H9 (cell line): ENCODE measurements at regions not wholly inside any gene's neighbourhood (a gene's known extent, or its start where the extent isn't known, plus 50 kb on each side); places are given as distances from the start of the nearest gene placed in this dataset.

Experiments
- DNase-seq: peaks from one replicate; pipeline ENCODE4 v3.0.0-alpha.2; 2017
- H2AFZ ChIP-seq: one replicate; pipeline ENCODE4 v1.6.1; 2013; ENCODE audit warnings: mild to moderate bottlenecking, low read length, control low read depth, moderate library complexity
- H2AK5ac ChIP-seq: 2 replicates; pipeline ENCODE4 v1.6.1; 2013; ENCODE audit warnings: low read length, control low read depth, mixed read lengths; ENCODE audit not compliant: insufficient read length
- H2BK120ac ChIP-seq: one replicate; pipeline ENCODE4 v1.6.1; 2013; ENCODE audit warnings: low read depth, mild to moderate bottlenecking, low read length, control low read depth, inconsistent platforms; ENCODE audit not compliant: poor library complexity, severe bottlenecking
- H2BK12ac ChIP-seq: 2 replicates; pipeline ENCODE4 v1.6.1; 2013; ENCODE audit warnings: low read length, control low read depth, mixed read lengths, low read depth; ENCODE audit not compliant: insufficient read length
- H2BK15ac ChIP-seq: 2 replicates; pipeline ENCODE4 v1.6.1; 2013; ENCODE audit warnings: low read depth, low read length, control low read depth
- H2BK20ac ChIP-seq: one replicate; pipeline ENCODE4 v1.6.1; 2013; ENCODE audit warnings: low read depth, mild to moderate bottlenecking, low read length, control low read depth, inconsistent platforms; ENCODE audit not compliant: poor library complexity, severe bottlenecking
- H2BK5ac ChIP-seq: 2 replicates; pipeline ENCODE4 v1.6.1; 2013; ENCODE audit warnings: low read length, control low read depth, mixed read lengths; ENCODE audit not compliant: insufficient read length
- H3K14ac ChIP-seq: 2 replicates; pipeline ENCODE4 v1.6.1; 2013; ENCODE audit warnings: low read length, control low read depth; ENCODE audit not compliant: insufficient read depth
- H3K18ac ChIP-seq: 2 replicates; pipeline ENCODE4 v1.6.1; 2013; ENCODE audit warnings: low read depth, mild to moderate bottlenecking, mixed read lengths, low read length, control low read depth; ENCODE audit not compliant: insufficient read length
- H3K23ac ChIP-seq: 2 replicates; pipeline ENCODE4 v1.6.1; 2013; ENCODE audit warnings: low read length, control low read depth, mixed read lengths, low read depth; ENCODE audit not compliant: insufficient read length
- H3K23me2 ChIP-seq: 2 replicates; pipeline ENCODE4 v1.6.1; 2013; ENCODE audit warnings: low read depth, mild to moderate bottlenecking, mixed read lengths, low read length, control low read depth; ENCODE audit not compliant: insufficient read length, poor library complexity, severe bottlenecking
- H3K27ac ChIP-seq: 2 replicates; pipeline ENCODE4 v1.5.1; 2013; ENCODE audit warnings: low read length, control low read depth, mixed read lengths, low read depth; ENCODE audit not compliant: insufficient read length
- H3K27me3 ChIP-seq: 2 replicates; pipeline ENCODE4 v1.6.1; 2013; ENCODE audit warnings: low read length, control low read depth, inconsistent platforms; ENCODE audit not compliant: insufficient read depth
- H3K4ac ChIP-seq: 2 replicates; pipeline ENCODE4 v1.6.1; 2013; ENCODE audit warnings: low read depth, mild to moderate bottlenecking, control low read depth, inconsistent platforms, low read length, moderate library complexity
- H3K4me1 ChIP-seq: 2 replicates; pipeline ENCODE4 v1.6.1; 2013; ENCODE audit warnings: low read length, control low read depth, inconsistent platforms; ENCODE audit not compliant: insufficient read depth
- H3K4me2 ChIP-seq: 2 replicates; pipeline ENCODE4 v1.6.1; 2013; ENCODE audit warnings: low read length, control low read depth, mixed read lengths; ENCODE audit not compliant: insufficient read length, insufficient read depth
- H3K56ac ChIP-seq: 2 replicates; pipeline ENCODE4 v1.6.1; 2013; ENCODE audit warnings: low read depth, mild to moderate bottlenecking, mixed read lengths, low read length, control low read depth; ENCODE audit not compliant: insufficient read length
- H3K79me1 ChIP-seq: 2 replicates; pipeline ENCODE4 v1.6.1; 2013; ENCODE audit warnings: low read depth, mild to moderate bottlenecking, moderate library complexity, low read length, control low read depth, inconsistent platforms; ENCODE audit not compliant: insufficient read depth, poor library complexity, severe bottlenecking
- H3K79me2 ChIP-seq: 2 replicates; pipeline ENCODE4 v1.6.1; 2013; ENCODE audit warnings: low read length, control low read depth, inconsistent platforms; ENCODE audit not compliant: insufficient read depth
- H3K9ac ChIP-seq: 2 replicates; pipeline ENCODE4 v1.6.1; 2013; ENCODE audit warnings: low read length, control low read depth, mixed read lengths; ENCODE audit not compliant: insufficient read length; ENCODE audit errors: extremely low read depth
- H3K9me3 ChIP-seq: one replicate; pipeline ENCODE4 v1.6.1; 2013; ENCODE audit warnings: low read depth, low read length, inconsistent platforms; ENCODE audit not compliant: control insufficient read depth
- H3T11ph ChIP-seq: one replicate; pipeline ENCODE4 v1.6.1; 2013; ENCODE audit warnings: mild to moderate bottlenecking, low read length, control low read depth, inconsistent platforms
- H4K20me1 ChIP-seq: one replicate; pipeline ENCODE4 v1.6.1; 2013; ENCODE audit not compliant: control insufficient read depth, insufficient read length, insufficient read depth
- H4K5ac ChIP-seq: 2 replicates; pipeline ENCODE4 v1.6.1; 2013; ENCODE audit warnings: low read depth, mild to moderate bottlenecking, mixed read lengths, low read length, control low read depth; ENCODE audit not compliant: insufficient read length
- H4K8ac ChIP-seq: replicated peaks from 2 replicates; pipeline ENCODE4 v1.6.1; 2013; ENCODE audit warnings: low read length, control low read depth, mixed read lengths, low read depth; ENCODE audit not compliant: insufficient read length
- H4K91ac ChIP-seq: 2 replicates; pipeline ENCODE4 v1.6.1; 2013; ENCODE audit warnings: low read depth, mild to moderate bottlenecking, moderate library complexity, mixed read lengths, low read length, control low read depth; ENCODE audit not compliant: insufficient read length
- H3K27ac Mint-ChIP-seq, 3 experiments: 2 replicates in 2 of 3; 3 replicates in 1 of 3; pipeline ENCODE4 v1.8.0; 2020 to 2021; ENCODE audit warnings: mixed read lengths in 3 of 3, mild to moderate bottlenecking in 1 of 3, moderate library complexity in 1 of 3
- H3K27me3 Mint-ChIP-seq: 2 replicates; pipeline ENCODE4 v1.8.0; 2021; ENCODE audit warnings: low read depth, mild to moderate bottlenecking, moderate library complexity, mixed read lengths
- H3K36me3 Mint-ChIP-seq, 3 experiments: 2 replicates in 2 of 3; 3 replicates in 1 of 3; pipeline ENCODE4 v1.8.0; 2020 to 2021; ENCODE audit warnings: low read depth in 3 of 3, mixed read lengths in 3 of 3; ENCODE audit not compliant: insufficient read depth in 1 of 3
- H3K4me1 Mint-ChIP-seq, 2 experiments: 2 replicates each; pipeline ENCODE4 v1.8.0; 2020; ENCODE audit warnings: mixed read lengths in 2 of 2
- H3K4me3 Mint-ChIP-seq, 2 experiments: 2 replicates in 1 of 2; 3 replicates in 1 of 2; pipeline ENCODE4 v1.8.0; 2020 to 2021; ENCODE audit warnings: mild to moderate bottlenecking in 2 of 2, mixed read lengths in 2 of 2, moderate library complexity in 1 of 2
- H3K9me3 Mint-ChIP-seq, 2 experiments: 2 replicates in 1 of 2; 3 replicates in 1 of 2; pipeline ENCODE4 v1.8.0; 2020; ENCODE audit warnings: mild to moderate bottlenecking in 2 of 2, mixed read lengths in 2 of 2, moderate library complexity in 1 of 2
- WGBS: extraction: QIAGEN DNeasy Blood & Tissue Kit; methylation state at CpG from one replicate; pipeline ENCODE4 v1.1.7; 2013; ENCODE audit warnings: missing lambda C conversion rate, low lambda C conversion rate, mixed read lengths; ENCODE audit not compliant: insufficient read length; ENCODE audit errors: extremely low coverage; 5-methylcytosine and 5-hydroxymethylcytosine counted together
- TF ChIP-seq, protein P1 (sequence below): fragments of 200-600 bp; sonication (generic); conservative IDR thresholded peaks from 3 replicates; pipeline ENCODE4 v1.8.0; 2021; ENCODE audit warnings: antibody characterized with exemption, mild to moderate bottlenecking

DNA sequence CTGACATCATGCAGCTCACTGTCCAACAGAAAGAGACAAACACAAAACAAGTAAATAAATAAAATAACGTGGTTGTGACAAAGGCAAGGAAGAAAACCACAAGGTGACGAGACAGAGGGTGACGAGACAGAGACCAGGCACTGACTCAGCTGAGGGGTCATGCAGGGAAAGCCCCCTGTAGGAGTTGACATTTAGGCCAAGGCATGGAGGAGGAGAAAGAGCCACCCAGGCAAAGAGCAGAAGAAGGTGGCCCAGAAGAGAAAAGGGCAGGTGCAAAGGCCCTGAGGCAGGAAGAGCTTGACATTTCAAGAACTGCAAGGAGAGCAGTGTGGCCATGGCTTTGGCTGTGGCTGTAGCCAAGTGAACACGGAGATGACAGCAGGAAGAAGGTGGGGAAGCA, 65.1 kb upstream of the ID3 start:
- TF ChIP-seq, protein P1, sequence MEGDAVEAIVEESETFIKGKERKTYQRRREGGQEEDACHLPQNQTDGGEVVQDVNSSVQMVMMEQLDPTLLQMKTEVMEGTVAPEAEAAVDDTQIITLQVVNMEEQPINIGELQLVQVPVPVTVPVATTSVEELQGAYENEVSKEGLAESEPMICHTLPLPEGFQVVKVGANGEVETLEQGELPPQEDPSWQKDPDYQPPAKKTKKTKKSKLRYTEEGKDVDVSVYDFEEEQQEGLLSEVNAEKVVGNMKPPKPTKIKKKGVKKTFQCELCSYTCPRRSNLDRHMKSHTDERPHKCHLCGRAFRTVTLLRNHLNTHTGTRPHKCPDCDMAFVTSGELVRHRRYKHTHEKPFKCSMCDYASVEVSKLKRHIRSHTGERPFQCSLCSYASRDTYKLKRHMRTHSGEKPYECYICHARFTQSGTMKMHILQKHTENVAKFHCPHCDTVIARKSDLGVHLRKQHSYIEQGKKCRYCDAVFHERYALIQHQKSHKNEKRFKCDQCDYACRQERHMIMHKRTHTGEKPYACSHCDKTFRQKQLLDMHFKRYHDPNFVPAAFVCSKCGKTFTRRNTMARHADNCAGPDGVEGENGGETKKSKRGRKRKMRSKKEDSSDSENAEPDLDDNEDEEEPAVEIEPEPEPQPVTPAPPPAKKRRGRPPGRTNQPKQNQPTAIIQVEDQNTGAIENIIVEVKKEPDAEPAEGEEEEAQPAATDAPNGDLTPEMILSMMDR: no peak
- peaks cover 29 to 31% of the 10 kb centered on the region in 2 experiments for H3K4me1 Mint-ChIP-seq
- H3K14ac ChIP-seq: no peak overlapping the region
- 0 out of 2 replicates have a peak, but pooled peaks cover 2% of the 10 kb centered on the region for H3K79me2 ChIP-seq
- H2BK12ac ChIP-seq: no peak overlapping the region
- H3K9ac ChIP-seq: no peak overlapping the region
- H4K91ac ChIP-seq: no peak overlapping the region
- no peaks in the 10 kb centered on the region for H3K79me1 ChIP-seq
- no peaks in the 10 kb centered on the region for H3K9me3 ChIP-seq
- no peaks in the 10 kb centered on the region for H4K20me1 ChIP-seq
- H3T11ph ChIP-seq: no peak overlapping the region
- WGBS: no CpG with 5 or more reads among the region's 4 CpGs
- no peak overlapping the region for H3K23ac ChIP-seq
- H3K4me2 ChIP-seq: no peak overlapping the region
- H2BK20ac ChIP-seq: no peak overlapping the region
- H3K4me1 ChIP-seq: peaks cover 5% of the 10 kb centered on the region; the same call in 1 of the 2 replicates
- H2AK5ac ChIP-seq: no peak overlapping the region
- no peaks in the 10 kb centered on the region; the same call in 1 of the 2 replicates for H3K27me3 ChIP-seq
- no peaks in the 10 kb centered on the region for H3K23me2 ChIP-seq
- no peak overlapping the region for H4K5ac ChIP-seq
- no peak overlapping the region for H3K27ac Mint-ChIP-seq
- H3K27ac ChIP-seq: no peak overlapping the region
- H2BK120ac ChIP-seq: no peak overlapping the region
- no peak overlapping the region for H2BK5ac ChIP-seq
- H3K4me3 Mint-ChIP-seq: no peak overlapping the region
- H3K9me3 Mint-ChIP-seq: peaks cover 3 to 4% of the 10 kb centered on the region in 2 experiments; a peak in 4 of 5 replicates
- H2BK15ac ChIP-seq: no peak overlapping the region
- peaks cover 35% of the 10 kb centered on the region for H3K27me3 Mint-ChIP-seq
- no peak overlapping the region for H3K56ac ChIP-seq
- H4K8ac ChIP-seq: no peak overlapping the region
- H3K36me3 Mint-ChIP-seq: no peaks in the 10 kb centered on the region
- DNase-seq: no peak
- no peak overlapping the region for H3K4ac ChIP-seq
- no peak overlapping the region for H2AFZ ChIP-seq
- no peak overlapping the region for H3K18ac ChIP-seq
